ENCODE measurements at regions not wholly inside any gene's neighbourhood (a gene's known extent, or its start where the extent isn't known, plus 50 kb on each side); places are given as distances from the start of the nearest gene placed in this dataset.

DNA sequence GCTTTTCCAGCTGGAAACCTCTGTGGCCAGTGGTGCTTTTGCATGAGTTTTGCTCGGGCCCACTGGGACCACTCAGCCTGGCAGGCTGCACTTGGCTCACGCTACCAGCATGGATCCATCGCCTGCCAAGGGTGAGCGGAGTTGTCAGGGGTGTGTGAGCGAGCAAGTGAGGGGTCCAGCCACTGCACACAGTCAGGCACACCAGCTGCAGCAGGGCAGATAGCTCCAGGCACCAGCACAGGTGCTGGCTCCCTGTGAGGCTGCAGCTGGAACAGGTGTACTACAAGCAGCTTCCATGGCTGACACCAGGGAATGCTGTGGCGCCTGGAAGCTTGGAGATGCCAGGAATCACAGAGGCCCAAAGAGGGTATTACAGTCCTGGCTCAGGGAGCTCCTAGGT lies 391.2 kb upstream of the SGCD start:
- DNase-seq, result no peak

DNA sequence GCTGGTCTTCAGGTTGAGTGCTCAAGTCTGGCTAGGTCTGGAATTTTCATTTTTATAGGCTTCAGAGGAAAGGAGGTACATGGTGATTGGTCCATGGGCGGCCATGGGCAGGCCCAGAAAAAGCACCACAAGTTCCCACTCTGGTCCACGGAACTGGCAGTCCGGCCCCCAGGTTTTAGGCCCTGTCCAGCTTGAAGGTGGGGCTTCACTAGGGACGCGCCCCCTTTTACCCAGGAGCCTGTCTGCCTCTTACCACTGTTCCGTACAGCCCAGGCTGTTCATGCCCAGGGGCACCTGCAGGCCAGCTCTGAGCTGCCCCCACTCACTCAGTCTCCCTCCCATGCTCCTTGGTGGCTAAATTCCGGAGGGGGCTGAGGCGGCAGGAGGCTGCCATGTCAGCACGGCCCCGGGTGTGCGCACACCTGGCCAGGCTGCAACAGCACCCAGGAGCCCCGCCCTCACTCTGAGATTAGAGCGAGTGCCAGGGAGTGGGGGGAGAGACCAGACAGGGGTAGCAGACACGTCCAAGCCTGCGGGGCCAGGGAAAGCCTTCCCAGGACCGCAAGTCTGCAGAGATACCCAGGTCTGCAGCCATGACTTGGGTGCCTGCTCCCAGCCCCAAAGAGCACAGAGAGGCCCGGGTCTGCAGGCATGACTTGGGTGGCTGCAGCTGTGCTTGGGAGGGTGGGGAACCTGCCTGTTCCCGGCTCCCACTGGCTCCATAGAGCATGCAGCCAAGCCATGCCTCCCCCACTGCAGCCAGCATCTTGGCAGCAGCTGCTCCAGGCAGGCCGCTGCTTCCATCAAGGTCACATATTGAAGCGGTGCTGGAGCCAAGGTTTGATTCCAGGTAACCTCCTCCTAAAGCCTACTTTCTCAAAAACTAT lies 390.2 kb upstream of the SGCD start:
- DNase-seq, result no peak

DNA sequence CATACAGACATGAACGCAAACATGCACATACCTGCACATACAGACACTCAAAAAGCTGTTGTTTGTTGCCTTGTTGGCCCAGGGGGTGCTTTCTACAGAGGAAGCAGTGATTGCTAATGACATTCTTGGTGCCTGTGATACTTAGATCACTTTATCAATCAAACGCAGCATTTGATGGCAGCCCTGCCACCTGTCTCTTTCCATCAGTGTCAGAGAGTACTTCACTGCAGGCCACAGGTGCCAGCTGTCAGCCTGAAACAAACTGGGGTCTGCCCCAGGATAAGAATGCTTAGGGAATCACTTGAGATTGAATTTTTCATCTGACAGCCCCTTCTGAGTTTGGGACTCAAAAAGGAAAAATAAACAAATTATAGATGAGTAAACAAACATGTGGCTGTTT lies 388.9 kb upstream of the SGCD start:
- DNase-seq, result no peak

DNA sequence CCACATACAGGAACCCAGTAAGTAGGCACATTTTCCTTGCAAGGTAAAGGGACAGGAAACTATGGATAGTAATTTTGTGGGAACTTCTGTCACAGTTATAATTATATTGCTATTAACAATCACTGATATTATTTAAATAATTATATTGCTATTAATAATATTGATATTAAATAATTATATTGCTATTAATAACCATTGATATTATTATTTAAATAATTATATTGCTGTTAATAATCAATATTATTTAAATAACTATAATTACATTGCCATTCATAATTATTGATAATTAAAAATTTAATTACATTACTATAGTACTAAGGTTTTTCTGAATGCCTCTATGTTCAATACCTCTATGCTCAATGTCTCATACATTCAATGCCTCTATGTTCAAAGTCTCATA lies 385.6 kb upstream of the SGCD start:
- DNase-seq, result no peak

DNA sequence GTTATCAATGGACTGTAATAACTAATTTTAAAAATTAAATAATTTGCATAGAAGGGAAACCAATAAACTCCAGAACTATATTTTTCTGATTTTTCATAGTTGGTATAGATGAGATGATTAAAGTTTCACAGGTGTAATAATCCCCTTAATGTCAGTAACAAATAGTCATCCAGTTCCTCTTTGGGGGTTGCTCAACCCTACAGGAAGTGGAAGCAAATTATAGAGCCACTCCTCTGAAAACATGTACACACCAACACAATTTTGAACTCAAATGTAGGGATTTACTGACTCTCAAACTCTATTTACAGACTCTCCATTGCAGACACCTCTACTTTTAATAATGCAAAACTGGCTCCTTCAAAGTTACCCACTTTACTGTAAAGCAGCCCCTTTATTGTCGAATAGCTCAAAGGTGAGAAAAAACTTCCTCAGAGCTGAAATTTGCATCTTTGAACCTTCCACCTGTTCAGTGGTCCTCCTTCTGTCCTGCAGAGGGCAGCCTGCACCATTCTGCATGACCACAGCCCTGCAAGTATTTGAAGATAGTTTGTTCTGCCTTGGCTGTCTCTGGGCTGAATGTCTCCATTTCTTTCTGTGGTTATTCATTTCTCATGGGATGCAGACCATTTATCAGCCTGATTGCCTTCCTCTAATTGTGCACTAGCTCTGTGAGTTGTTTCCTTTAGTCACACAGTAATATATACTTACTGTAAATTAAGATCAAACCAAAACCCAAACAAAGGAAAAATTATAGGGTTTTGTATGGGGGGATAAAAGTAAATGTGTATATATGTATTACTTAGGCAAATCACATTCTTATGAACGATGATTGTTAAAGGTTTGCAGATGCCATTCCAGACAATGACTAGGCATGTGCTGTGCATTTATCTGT lies 383.2 kb upstream of the SGCD start:
- DNase-seq, result peak in 2 of 3 donors; percentile 5 to 11

DNA sequence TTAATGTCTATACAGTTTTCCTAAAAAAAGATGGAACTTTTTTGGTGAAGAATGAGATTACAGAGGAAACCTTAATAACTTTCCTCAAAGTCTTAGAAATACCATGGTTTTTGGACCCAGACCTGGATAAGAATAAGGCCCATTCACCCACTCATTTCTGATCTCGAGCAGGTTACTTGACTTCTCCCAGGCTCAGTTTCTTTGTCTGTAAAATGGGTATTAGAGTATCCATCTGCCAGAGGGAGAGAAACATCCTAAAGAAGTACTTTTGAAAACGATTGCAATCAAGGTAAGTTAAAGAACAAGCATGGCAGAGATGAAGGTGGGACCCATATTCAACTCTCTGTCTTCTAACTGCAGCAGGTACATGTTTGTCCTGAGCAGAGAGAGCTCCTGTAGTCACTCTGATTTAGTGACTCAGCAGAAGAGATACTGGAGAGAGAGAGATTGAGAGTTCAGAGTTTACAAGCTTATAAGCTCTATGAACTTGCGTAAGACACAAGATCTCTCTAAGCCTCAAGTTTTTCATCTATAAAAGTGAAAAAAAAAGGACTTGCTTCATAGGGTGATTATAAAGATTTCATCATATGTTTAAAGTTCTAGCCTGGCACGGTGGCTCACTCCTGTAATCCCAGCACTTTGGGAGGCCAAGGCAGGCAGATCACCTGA lies 379.4 kb upstream of the SGCD start:
- DNase-seq, result no peak

DNA sequence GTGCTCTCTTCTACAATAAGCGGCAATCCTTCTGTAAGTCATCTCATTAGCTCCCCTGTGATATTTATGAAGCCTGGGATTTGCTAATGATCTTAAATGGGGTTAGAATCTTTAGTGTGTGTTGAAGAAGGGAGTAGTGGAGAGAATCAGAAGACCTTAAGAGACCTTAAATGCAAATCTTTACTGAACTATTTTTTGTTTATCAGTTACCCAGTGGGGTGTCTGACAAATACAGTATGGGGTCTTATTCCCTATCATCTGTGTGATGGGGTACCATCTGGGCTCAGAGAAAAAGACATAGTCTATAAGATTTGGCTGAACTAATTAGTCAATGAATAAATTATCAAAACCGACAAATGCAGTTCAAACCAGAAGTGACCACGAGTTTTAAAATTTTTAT lies 378.4 kb upstream of the SGCD start:
- no peak for DNase-seq

DNA sequence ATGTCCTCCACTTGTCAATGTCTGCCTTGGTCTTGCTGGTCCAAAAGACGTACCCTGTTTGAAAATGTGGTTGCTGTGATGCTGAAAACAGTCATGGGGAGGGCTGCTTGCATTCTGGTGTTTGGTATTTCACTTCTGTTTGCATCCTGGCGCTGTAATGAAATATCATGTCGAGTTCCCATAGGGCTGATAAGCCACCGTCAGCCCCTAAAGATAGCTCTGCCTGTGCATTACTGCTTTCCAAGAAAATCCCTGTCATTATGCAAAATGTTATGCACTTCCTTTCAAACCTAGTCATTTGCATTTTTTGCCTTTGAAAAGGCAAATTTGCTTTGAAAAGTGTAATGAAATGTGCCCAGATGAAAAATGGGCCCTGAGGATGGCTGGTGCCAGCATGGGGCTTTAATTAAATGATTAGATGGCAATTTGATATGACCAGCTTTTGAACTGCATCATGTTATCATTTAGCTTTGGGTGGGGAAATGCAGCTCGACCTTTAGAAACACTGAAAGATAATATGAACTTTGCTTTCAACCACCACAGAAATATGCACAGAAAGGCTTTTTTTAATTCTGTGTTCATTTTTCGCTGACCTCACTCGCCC lies 374.4 kb upstream of the SGCD start:
- DNase-seq, result no peak

DNA sequence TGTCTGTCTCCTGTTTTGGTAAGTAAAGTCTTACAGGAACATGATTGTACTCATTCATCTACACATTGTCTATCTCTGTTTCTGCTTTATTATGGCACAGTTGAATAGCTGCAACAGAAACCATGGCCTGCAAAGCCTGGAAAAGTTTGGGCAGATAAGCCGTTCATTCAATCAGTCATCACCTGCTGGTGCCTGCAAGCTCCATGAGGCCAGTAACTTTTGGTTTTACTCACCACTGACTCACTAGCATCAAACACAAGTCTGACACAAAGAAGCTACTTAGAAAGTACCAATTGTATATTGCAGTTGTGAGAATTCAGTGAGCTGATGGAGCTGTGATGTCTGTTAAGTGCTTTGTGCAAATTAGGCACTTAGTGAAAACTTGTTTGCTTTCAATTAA lies 373.6 kb upstream of the SGCD start:
- no peak for DNase-seq

DNA sequence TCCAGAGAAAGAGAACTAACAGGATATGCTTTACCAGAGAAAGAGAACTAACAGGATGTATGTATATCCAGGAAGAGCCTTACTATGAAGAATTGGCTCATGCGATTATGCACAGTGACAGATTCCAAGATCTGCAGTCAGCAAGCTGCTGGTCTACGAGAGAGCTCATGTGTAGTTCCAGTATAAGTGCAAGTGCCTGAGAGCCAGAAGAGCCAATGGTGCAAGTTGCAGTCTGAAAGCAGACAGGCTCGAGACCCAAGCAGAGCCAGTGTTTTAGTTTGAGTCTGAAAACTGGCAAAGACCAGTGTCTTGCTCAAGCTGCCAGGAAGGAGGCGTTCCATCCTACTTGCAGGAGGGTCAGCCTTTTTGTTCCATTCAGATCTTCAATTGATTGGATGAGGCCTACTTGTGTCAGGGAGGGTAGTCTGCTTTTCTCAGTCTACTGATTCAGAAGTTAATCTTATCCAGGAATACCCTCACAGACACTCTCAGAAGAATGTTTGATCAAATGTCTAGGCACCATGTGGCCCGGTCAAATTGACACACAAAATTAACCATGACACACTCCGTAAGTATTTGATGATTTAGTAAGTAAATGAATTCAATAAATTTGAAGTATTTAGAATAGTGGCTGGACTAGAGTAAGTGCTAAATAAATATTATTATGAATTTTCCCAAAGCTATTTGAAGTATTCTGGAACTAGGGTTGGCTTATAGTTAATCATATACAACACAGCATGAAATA lies 372.1 kb upstream of the SGCD start:
- no peak for DNase-seq

DNA sequence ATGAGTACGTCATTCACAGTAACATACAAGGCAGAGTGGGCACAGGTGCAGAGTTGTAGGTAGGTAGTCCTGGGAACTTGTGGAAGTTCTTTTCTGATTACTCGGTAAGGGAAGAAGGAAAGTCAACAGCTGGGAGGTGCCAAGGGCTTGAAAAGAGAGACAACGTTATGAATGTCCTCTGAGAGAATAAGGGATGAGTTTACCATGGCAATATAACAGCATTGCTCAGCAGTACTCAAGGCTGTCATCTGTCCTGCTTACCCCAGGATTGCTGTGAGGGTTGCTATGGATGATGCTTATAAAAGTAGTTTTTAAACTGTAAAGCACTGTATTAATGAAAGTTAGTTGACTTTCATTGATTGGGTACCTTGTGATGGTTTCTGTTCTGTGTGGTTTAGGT lies 369.1 kb upstream of the SGCD start:
- DNase-seq, result no peak

DNA sequence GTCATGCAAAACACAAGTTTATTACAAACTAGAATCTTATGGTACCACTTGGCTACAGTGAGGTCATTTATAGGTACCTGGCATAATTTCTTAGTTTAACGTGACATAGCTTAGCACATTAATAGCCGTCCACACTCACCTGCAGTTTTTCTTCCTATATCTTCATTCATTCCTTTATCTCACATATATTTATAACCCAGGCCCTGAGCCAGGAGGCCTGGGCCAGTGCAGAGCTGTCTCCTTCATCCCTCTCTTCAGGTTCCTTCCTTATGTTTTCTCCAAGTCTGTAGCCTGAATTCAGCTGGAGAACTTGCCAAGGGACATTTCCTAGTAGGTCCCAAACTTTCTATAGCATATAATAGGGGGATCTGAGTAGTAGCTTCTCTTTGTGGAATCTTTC lies 367.9 kb upstream of the SGCD start:
- DNase-seq, result no peak

DNA sequence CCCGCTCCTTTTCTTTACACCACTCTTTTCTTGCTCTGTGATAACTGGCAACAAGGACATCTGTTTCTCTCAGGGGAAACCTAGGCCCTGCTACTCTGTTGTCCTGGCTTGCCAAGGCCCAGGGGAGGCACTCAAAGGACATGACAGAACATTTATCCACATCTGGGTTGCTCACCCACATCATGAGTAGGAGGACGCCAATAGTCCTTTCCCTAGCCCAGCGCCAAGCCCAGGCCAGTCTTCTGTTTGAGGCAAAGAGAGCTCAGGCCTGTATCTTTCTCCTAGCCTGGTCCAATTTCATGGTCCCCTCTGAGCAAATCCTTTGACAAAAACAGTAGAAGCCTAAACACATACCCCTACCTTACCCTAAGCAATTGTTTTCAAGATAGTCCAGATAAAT lies 366.8 kb upstream of the SGCD start:
- DNase-seq, result no peak

DNA sequence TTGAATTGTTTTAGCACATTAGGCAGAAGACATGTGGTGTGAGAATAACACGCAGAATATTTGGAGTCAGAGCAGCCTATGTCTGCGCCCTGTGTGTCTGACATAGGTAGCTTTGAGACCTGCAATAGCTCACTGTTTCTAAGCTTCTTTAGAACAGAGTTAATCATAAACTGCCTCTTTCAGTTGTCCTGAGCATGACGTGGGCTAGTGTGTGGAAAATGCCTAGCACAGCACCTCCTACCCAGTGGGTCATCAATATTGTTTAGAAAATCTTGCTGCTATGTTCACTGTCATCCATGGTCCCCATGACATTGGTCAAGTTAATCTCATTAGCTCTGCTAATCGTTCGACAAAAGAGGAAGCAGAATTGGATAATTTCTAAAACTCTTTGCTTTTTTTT lies 357.4 kb upstream of the SGCD start:
- no peak for DNase-seq

DNA sequence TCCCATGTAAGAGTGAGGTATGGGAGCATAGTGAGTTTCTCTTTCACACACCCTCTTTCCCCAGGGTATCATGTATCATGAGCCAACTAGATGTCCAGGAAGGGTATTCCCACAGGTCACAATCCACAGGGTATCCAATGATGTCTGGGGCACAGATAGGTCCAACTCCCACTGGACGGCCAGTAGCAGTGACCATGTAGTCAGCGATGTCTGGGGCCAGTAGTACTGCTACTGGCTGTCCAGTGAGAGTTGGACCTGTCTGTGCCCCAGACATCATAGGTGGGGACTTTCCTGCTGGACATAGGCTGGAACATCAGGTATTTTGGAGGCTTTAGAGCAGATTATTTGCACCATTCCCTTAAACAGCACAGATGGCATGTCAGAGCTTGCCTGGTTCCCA lies 352.6 kb upstream of the SGCD start:
- no peak for DNase-seq

DNA sequence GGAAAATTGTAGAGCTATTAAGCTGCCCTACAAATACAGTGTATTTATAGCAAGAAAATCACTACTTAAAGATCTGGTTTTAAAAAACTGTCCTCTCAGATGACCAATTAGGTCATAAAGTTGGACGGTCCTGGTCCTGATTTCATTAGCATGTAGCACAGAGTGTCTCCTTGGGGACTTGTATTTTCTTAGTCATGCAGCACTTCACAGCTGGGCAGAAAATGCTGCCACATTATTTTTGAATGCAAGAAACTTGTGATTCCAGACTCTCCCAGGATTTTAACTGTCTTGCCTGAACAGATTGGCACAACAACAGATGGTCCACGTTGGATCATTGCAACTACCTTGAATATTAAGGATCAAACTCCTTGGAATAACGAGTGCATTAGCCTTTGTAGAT lies 348.1 kb upstream of the SGCD start:
- DNase-seq, result no peak

DNA sequence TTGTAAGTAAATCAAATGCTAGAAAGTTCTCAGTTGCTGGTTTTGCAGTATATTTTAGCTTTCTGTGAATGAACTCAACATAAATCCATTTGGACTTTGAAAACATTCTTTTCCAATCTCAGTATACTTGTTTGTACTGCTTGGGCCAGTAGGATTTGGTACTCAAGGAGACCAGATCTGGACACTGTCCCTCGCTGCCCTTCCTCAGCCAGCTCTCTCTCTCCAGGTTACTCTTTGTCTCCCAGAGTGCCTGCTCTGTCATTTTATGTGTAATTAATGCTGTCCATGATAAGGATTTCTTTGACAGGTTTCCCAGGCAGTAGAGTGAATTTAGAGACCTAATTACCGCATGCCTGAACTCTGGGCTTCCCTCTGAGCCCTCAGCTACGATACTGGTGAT lies 344.6 kb upstream of the SGCD start:
- DNase-seq, result no peak

DNA sequence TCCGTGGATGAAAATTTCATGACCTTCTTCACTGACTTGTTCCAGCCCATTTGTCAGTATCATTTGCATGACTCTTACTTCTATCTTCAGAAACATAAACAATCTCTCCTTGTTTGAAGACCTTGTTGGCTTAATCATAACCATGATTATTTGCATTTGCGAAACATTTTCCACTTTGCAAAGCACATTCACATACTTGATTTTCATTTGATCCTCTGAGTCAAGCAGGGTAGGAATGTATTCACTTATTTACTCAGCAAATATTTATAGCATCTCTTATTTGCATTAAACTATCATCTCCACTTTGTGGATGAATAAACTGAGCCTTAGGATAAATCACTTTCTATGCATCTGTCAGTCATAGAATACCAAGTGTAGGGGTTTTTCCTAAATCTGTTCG lies 343.0 kb upstream of the SGCD start:
- DNase-seq, result no peak

DNA sequence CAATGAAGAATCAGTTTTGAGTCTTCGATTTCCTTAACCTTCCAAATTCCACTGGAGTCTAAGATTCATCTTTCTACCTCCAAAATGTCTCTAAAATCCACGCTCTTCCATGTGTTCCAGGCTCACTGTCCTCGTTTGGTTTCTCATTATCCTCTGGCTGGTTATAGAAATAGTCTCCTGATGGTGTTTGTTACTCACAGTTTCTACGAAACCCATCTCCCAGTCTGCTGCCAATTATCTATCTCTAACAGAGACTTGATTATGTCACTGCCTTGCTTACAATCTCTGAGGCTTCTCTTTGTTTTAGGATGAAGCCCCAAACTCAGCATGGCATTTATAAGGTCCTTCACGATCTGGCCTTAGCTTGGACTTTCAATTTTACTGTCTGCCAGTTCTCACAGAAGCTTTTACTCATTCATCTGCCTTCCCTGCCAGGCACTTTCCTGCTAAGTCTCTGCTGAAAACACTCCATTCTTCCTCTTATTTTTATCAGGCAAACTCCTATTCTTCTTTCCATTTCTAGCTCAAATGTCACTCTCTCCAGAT lies 339.6 kb upstream of the SGCD start:
- no peak for DNase-seq

DNA sequence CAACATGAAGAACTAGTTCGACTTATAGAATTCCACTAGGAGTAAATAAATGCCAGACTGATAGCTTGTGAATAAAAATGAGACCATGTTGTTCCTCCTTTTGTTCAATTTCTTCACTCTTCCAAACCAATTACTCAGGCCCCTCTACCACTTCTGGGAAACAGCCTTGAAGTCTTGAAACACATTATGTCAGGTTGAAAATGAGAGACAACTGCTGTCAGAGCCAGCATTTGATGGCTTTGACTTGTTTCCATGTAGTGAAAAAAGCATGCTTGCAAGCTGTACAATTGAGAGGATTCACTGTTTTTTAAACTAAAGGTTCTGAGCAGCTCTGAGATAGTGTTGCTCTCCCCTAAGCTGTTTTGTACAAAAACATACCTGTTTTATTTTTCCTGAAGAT lies 337.1 kb upstream of the SGCD start:
- no peak for DNase-seq

DNA sequence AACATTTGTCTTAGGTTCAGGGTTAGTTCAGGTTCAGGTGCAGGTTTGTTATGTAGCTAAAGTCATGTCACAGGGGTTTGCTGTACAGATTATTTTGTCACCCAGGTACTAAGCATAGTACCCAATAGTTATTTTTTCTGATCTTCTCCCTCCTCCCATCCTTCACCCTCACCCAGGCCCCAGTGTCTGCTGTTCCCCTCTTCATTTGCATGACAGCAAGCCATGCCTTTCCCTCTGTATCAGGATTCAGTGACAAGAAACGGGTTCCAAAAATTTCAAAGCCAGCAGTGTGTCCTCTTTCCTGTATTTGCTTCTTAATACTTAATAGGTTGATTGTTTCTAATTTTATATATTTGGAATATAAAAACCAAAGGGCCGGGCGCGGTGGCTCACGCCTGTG lies 330.8 kb upstream of the SGCD start:
- no peak for DNase-seq

DNA sequence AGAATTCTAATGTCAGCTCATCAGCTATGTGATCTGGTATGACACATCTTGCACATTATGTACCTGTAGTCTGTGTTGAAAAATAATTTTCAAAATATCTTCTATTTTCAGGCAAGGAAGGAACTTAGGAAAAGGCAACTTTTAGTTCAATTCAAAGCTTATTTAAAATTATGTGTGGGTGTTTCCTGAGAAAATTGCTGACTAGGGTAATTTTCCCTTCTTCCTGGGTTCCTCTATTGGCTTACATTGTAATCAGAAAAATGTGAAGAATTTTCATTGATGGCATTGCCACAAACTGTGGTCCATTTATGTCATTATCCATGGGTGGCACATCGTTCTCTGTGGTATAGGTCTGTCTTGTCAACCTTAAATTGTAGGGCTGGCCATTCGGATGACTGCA lies 328.7 kb upstream of the SGCD start:
- no peak for DNase-seq
